PC-9 (cell line): ENCODE measurements at regions not wholly inside any gene's neighbourhood (a gene's known extent, or its start where the extent isn't known, plus 50 kb on each side); places are given as distances from the start of the nearest gene placed in this dataset.

Source experiments
- EZH2 ChIP-seq: fragments of 200-600 bp; sonication (generic); IDR thresholded peaks from 2 replicates; pipeline ENCODE4 v1.8.0; 2017; ENCODE audit warnings: antibody characterized with exemption, low read depth
- TF ChIP-seq, protein P1 (sequence below): fragments of 200-600 bp; sonication (generic); conservative IDR thresholded peaks from 2 replicates; pipeline ENCODE4 v1.6.1; 2017; ENCODE audit warnings: mixed run types, antibody characterized with exemption, mild to moderate bottlenecking, moderate library complexity

DNA sequence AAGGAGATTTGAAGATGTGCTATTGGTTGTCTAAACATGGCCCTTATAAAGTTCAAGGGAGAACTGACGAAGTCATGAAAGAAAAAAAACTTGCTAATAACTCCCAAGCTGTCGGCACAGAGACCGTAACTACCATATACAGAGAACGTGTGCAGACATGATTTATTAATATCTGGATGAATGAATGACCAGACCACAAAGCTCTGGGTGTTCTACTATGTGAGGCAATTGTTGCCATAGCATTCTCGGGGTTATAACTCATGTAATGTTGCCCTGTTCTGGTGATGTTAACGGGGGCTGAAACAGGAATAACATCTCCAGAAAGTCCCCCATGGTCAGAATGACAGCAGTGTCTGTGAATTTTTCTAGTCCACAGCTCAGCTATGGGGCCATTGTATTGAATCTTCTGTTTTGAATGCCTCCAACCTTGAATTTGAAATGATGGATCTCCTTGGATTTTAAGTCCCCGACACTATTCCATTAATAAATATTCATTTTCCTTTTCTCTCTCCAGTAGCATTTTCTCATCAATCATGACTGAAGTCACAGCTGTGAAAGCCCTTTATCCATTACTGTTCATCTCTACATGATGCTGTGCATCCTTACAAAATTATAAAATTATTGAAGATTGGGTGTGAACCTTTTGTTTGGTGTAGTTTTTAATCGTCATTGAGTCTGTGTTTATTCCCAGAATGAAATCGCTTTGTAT lies 483.4 kb upstream of the KLHL29 start:
- TF ChIP-seq EZH2 = no peak
- TF ChIP-seq, protein P1, sequence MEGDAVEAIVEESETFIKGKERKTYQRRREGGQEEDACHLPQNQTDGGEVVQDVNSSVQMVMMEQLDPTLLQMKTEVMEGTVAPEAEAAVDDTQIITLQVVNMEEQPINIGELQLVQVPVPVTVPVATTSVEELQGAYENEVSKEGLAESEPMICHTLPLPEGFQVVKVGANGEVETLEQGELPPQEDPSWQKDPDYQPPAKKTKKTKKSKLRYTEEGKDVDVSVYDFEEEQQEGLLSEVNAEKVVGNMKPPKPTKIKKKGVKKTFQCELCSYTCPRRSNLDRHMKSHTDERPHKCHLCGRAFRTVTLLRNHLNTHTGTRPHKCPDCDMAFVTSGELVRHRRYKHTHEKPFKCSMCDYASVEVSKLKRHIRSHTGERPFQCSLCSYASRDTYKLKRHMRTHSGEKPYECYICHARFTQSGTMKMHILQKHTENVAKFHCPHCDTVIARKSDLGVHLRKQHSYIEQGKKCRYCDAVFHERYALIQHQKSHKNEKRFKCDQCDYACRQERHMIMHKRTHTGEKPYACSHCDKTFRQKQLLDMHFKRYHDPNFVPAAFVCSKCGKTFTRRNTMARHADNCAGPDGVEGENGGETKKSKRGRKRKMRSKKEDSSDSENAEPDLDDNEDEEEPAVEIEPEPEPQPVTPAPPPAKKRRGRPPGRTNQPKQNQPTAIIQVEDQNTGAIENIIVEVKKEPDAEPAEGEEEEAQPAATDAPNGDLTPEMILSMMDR = no peak
